ENCODE measurements at regions not wholly inside any gene's neighbourhood (a gene's known extent, or its start where the extent isn't known, plus 50 kb on each side); places are given as distances from the start of the nearest gene placed in this dataset.

DNA sequence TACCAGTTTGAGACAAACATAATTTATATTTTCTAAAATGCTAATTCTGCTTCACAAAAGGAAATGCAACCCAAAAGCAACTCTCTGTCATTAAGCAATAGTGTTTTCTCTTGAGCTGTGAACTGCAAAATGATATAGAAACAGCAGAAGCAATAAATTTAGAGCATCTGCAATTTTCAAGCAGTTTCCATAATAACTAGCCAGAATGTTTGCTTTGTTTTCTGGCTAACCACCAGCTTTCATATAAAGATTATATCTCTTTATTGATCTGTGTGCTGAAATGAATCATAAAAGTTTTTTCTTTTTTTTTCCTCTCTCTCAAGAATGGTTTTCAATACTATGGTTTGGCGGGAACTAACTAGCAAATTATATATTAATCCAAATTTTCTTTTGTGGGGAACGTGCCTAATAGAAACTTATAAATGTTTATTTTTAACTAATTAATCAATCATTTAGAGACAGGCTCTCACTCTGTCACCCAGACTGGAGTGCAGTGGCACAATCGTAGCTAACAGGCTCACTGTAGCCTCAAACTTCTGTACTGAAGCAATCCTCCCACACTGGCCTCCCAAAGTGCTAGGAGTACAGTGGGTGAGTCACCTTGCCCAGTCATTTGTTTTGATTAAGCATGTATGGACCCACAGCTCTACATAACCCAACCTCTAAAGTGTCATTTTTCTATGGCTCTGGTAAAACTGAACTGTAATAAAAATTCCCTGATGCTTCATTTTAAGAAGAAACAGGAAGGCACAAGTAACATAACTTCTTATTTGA lies 830.1 kb upstream of the MGAT4C start:
- ATAC-seq (no peak), DNase-seq (no peak)
- Histone ChIP-seq H3K4me1 (no peaks in the 10 kb centered on the region), H3K9me3 (no peaks in the 10 kb centered on the region), H3K27ac (no peak overlapping the region), H3K4me3 (no peak overlapping the region), H3K36me3 (no peaks in the 10 kb centered on the region), H3K27me3 (no peaks in the 10 kb centered on the region)
- intact Hi-C loops (cut with DNase I) = no loop called here
- TF ChIP-seq, protein P1, sequence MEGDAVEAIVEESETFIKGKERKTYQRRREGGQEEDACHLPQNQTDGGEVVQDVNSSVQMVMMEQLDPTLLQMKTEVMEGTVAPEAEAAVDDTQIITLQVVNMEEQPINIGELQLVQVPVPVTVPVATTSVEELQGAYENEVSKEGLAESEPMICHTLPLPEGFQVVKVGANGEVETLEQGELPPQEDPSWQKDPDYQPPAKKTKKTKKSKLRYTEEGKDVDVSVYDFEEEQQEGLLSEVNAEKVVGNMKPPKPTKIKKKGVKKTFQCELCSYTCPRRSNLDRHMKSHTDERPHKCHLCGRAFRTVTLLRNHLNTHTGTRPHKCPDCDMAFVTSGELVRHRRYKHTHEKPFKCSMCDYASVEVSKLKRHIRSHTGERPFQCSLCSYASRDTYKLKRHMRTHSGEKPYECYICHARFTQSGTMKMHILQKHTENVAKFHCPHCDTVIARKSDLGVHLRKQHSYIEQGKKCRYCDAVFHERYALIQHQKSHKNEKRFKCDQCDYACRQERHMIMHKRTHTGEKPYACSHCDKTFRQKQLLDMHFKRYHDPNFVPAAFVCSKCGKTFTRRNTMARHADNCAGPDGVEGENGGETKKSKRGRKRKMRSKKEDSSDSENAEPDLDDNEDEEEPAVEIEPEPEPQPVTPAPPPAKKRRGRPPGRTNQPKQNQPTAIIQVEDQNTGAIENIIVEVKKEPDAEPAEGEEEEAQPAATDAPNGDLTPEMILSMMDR (IDR thresholded peaks at IDR 0.05) = no peak

DNA sequence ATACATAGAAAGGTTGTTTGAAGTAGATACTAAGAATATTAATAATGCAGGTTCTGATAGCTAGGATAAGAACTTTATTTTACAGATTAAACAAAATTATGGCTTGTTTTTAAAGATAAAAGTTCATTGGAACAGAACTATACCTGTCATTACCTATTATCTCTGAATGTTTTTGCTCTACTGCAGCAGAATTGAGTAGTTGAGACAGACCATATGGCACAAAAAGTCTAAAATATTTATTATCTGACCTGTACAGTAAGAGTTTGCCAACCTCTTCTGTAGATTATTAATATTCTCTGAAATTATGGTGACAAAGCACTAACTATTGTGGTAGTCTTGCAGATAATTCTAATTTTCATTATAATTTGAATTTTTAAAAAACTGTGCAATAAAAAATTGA lies 829.1 kb upstream of the MGAT4C start:
- no peaks in the 10 kb centered on the region for H3K4me1 ChIP-seq
- no peaks in the 10 kb centered on the region for H3K36me3 ChIP-seq
- DNase-seq (no peak), ATAC-seq (no peak)
- TF ChIP-seq, protein P1 (IDR thresholded peaks at IDR 0.05) = no peak
- no peaks in the 10 kb centered on the region for H3K27me3 ChIP-seq
- intact Hi-C loops (cut with DNase I) = no loop called here
- H3K4me3 ChIP-seq = no peak overlapping the region
- no peak overlapping the region for H3K27ac ChIP-seq
- H3K9me3 ChIP-seq = no peaks in the 10 kb centered on the region

DNA sequence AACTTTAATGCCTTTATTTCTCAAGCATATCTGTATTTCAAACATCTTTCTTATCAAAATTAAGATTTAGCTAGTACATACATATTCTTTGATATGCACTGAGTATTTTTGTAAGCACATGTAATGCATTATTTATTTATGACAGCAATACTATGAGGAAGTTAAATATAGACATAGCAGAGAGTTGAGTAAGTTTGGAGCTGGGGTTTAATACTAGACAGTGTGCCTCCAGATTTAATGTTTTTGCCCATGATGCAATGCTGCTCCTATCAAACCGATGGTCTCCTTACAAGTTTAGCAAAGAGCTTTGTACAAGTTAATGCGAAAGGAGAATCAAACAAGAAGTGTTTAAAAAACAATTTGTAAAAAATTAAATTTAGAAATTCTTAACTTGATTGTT lies 826.6 kb upstream of the MGAT4C start:
- no peak for ATAC-seq
- intact Hi-C loops (cut with DNase I) = no loop called here
- no peak overlapping the region for H3K4me3 ChIP-seq

DNA sequence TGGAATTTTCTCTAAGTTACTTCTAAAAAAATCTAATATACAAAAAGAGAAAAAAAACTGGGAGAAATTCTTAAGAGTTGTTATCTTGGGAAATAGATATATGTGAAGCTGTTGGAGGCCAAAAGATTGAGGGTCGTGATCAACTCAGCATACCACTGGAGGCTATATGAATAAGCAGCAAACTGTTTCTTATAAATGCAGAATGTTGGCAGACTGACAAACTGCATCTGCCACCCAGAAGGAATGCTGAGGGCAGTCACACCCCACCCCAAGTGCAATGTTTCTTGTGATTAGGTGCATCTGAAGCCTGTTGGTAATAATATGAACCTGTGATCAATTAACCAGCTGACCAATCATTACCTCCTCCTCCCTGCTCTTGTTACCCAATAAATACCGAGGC lies 818.6 kb upstream of the MGAT4C start:
- intact Hi-C loops (cut with DNase I) = no loop called here
- no peaks in the 10 kb centered on the region for H3K27me3 ChIP-seq
- ATAC-seq (no peak), DNase-seq (no peak)
- no peak overlapping the region for H3K27ac ChIP-seq
- TF ChIP-seq, protein P1 (IDR thresholded peaks at IDR 0.05) = no peak
- no peaks in the 10 kb centered on the region for H3K4me1 ChIP-seq
- H3K4me3 ChIP-seq = no peak overlapping the region
- H3K36me3 ChIP-seq = no peaks in the 10 kb centered on the region
- H3K9me3 ChIP-seq = peaks cover 12% of the 10 kb centered on the region

More for the DNA sequence above, 826.6 kb upstream of the MGAT4C start:
- no peaks in the 10 kb centered on the region for H3K36me3 ChIP-seq
- H3K27me3 ChIP-seq = no peaks in the 10 kb centered on the region
- H3K27ac ChIP-seq = no peak overlapping the region
- no peaks in the 10 kb centered on the region for H3K4me1 ChIP-seq
- H3K9me3 ChIP-seq = no peaks in the 10 kb centered on the region
- DNase-seq = no peak
- TF ChIP-seq, protein P1 (IDR thresholded peaks at IDR 0.05) = no peak

DNA sequence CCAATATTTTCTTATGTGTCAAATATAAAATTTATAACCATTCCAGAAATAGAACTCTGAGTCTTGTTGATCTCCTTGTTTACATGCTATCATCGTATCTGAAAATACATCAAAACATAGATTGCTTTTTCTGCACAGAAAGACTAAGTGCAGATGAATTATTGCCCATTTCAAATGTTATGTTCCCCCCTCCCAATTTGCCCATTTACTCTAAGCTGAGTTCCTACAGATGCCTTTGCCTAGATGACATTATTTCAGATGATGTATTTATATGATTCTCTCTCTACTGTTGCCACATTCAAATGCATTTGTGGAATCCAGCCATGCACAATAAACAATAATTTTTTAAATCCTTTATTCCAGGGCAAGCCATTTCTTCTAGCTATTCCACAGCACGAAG lies 810.1 kb upstream of the MGAT4C start:
- Histone ChIP-seq H3K9me3 (peaks cover 8% of the 10 kb centered on the region), H3K27ac (no peak overlapping the region), H3K4me3 (no peak overlapping the region), H3K36me3 (no peaks in the 10 kb centered on the region), H3K4me1 (no peaks in the 10 kb centered on the region), H3K27me3 (no peaks in the 10 kb centered on the region)
- ATAC-seq (no peak), DNase-seq (no peak)
- TF ChIP-seq, protein P1 (IDR thresholded peaks at IDR 0.05) = no peak
- intact Hi-C loops (cut with DNase I) = no loop called here

All from upper lobe of right lung (tissue), 1 donor.